SU-DHL-6 (cell line): ENCODE measurements at regions not wholly inside any gene's neighbourhood (a gene's known extent, or its start where the extent isn't known, plus 50 kb on each side); places are given as distances from the start of the nearest gene placed in this dataset.

Source experiments
- CTCF ChIP-seq: fragments of 200-600 bp; sonication (generic); IDR thresholded peaks from one replicate; pipeline ENCODE4 v1.5.1; 2017; ENCODE audit warnings: antibody characterized with exemption, mild to moderate bottlenecking, low read length, moderate library complexity; ENCODE audit not compliant: insufficient read depth, poor library complexity, severe bottlenecking
- EZH2phosphoT487 ChIP-seq: fragments of 200-600 bp; sonication (generic), shearing (Covaris generic); conservative IDR thresholded peaks from 2 replicates; pipeline ENCODE4 v1.6.1; 2018; ENCODE audit warnings: mild to moderate bottlenecking, antibody characterized with exemption, low read length, moderate library complexity, mixed read lengths

GRCh38 chr2:234802845-234803171, 149.0 kb upstream of the SH3BP4 start:
- TF ChIP-seq CTCF, result no peak
- no peak for TF ChIP-seq EZH2phosphoT487
